Heart right ventricle (tissue), 16 donors: ENCODE measurements at regions not wholly inside any gene's neighbourhood (a gene's known extent, or its start where the extent isn't known, plus 50 kb on each side); places are given as distances from the start of the nearest gene placed in this dataset.
A peak's percentile ranks its signal among the peaks of the same experiment; 100 is the strongest.

Experiments used
- ATAC-seq, 8 donors: fragments of 200-7000 bp; cut with Tn5 transposase; one replicate each; pipeline ENCODE4 v1.9.1; 2020; ENCODE audit warnings: mild to moderate bottlenecking in 8 of 8, moderate library complexity in 8 of 8, moderate number of reproducible peaks in 1 of 8
- DNase-seq, 2 donors: peaks; one replicate each; pipeline ENCODE4 v3.0.0-alpha.2; 2020
- H3K27ac ChIP-seq, 10 donors: fragments of 200-600 bp; sonication (generic) in 2 of 10; one replicate each; pipeline versions ENCODE4 v1.5.0 to v1.8.0; 2020 to 2022; ENCODE audit warnings: mild to moderate bottlenecking in 3 of 10
- H3K27me3 ChIP-seq, 7 donors: fragments of 200-600 bp; one replicate each; pipeline ENCODE4 v1.8.0; 2021 to 2022; ENCODE audit warnings: mild to moderate bottlenecking in 2 of 7
- H3K36me3 ChIP-seq, 9 donors: fragments of 200-600 bp; sonication (generic) in 1 of 9; one replicate each; pipeline versions ENCODE4 v1.5.0 to v1.8.0; 2020 to 2022; ENCODE audit warnings: mild to moderate bottlenecking in 2 of 9
- H3K4me1 ChIP-seq, 9 donors: fragments of 200-600 bp; sonication (generic) in 1 of 9; one replicate each; pipeline versions ENCODE4 v1.5.0 to v1.8.0; 2020 to 2022; ENCODE audit warnings: mild to moderate bottlenecking in 4 of 9
- H3K4me3 ChIP-seq, 10 donors: fragments of 200-600 bp; sonication (generic) in 2 of 10; one replicate each; pipeline versions ENCODE4 v1.5.0 to v1.8.0; 2020 to 2022; ENCODE audit warnings: mild to moderate bottlenecking in 7 of 10, moderate library complexity in 2 of 10
- H3K9me3 ChIP-seq, 11 donors: fragments of 200-600 bp in 10 of 11; sonication (generic) in 2 of 11; one replicate each; pipeline versions ENCODE4 v1.5.0 to v1.8.0; 2013 to 2022; ENCODE audit warnings: mild to moderate bottlenecking in 2 of 11, control low read depth in 1 of 11, moderate library complexity in 1 of 11
- WGBS, 2 donors: extraction: QIAGEN DNeasy Blood & Tissue Kit; methylation state at CpG; one replicate each; pipeline ENCODE4 v1.1.7; 2013; ENCODE audit warnings: inconsistent platforms in 1 of 2; 5-methylcytosine and 5-hydroxymethylcytosine counted together
- intact Hi-C, 10 donors: fragments of 100-400 bp; cut with DNase I; formaldehyde crosslinking; loops; one replicate each; pipeline versions ENCODE4 v1.11.1 to v1.14.2; 2022
- TF ChIP-seq, protein P1 (sequence below), 9 donors: fragments of 200-600 bp; sonication (generic) in 2 of 9; IDR thresholded peaks; one replicate each; pipeline versions ENCODE4 v1.5.0 to v1.8.0; 2021 to 2022; ENCODE audit warnings: antibody characterized with exemption in 9 of 9, mild to moderate bottlenecking in 5 of 9, moderate library complexity in 1 of 9
- donor health status: Arrhythmogenic right ventricular cardiomyopathy.
- donor health status: ischemic (EF 13 %, LVEDD 7.1; RV severe dilation, severe dysfunction).
- donor health status: healthy with polysubstance abuse.
- donor health status: DM: no; HTN: yes; CAD: no.
- donor health status: DM: no; HTN: no; CAD: no.
- donor health status: ischemic (EF 25% LVEDD 6.9; RV normal size, moderate dysfunction).
- donor health status: ischemic (EF 25% LVEDD 5.7; RV mildly dilated, moderate dysfunction).
- donor health status: healthy.
- donor health status: DM: yes; HTN: yes; CAD: no.
- donor health status: Ischemic cardiomyopathy.
- donor health status: ischemic (EF 35%, LVEDD 5.7; RV mildly dilated, moderate dysfunction).
- donor health status: nonischemic (EF 11% LVEDD 7.7; RV severe dilation, severe dysfunction).
- donor health status: DM: yes; HTN: yes; CAD: no.
- donor health status: PGD.
- donor health status: ischemic (EF 29% LVEDD 5.4; RV normal size, mild dysfunction).
- donor health status: nonischemic (EF 23%, LVEDD 6.1; RV moderate dilation, normal function).

- TF ChIP-seq, protein P1, sequence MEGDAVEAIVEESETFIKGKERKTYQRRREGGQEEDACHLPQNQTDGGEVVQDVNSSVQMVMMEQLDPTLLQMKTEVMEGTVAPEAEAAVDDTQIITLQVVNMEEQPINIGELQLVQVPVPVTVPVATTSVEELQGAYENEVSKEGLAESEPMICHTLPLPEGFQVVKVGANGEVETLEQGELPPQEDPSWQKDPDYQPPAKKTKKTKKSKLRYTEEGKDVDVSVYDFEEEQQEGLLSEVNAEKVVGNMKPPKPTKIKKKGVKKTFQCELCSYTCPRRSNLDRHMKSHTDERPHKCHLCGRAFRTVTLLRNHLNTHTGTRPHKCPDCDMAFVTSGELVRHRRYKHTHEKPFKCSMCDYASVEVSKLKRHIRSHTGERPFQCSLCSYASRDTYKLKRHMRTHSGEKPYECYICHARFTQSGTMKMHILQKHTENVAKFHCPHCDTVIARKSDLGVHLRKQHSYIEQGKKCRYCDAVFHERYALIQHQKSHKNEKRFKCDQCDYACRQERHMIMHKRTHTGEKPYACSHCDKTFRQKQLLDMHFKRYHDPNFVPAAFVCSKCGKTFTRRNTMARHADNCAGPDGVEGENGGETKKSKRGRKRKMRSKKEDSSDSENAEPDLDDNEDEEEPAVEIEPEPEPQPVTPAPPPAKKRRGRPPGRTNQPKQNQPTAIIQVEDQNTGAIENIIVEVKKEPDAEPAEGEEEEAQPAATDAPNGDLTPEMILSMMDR (IDR thresholded peaks at IDR 0.05): no peak
- intact Hi-C loops: no loop called here
- ATAC-seq (no peak), DNase-seq (no peak)
- Histone ChIP-seq H3K4me1 (peaks cover 6 to 30% (median 22%) of the 10 kb centered on the region in 9 donors), H3K36me3 (no peaks in the 10 kb centered on the region), H3K27ac (no peak overlapping the region), H3K4me3 (no peak overlapping the region), H3K27me3 (peaks cover 19 to 51% (median 45%) of the 10 kb centered on the region in 7 donors), H3K9me3 (no peaks in the 10 kb centered on the region)
- WGBS, 2 donors: 85 to 88% methylated on average over 8 of the region's 8 CpGs
Measured at GRCh38 chr10:22478555-22479334, 133.4 kb downstream of the SPAG6 start.

GRCh38 chr10:22479419-22479818, 134.1 kb downstream of the SPAG6 start:
- ATAC-seq (peak in 5 of 8 donors; percentile 39 to 78 (median 65)), DNase-seq (peak in 1 of 2 donors; percentile 18)
- Histone ChIP-seq H3K9me3 (no peaks in the 10 kb centered on the region), H3K27me3 (peaks cover 13 to 45% (median 39%) of the 10 kb centered on the region in 7 donors), H3K4me1 (peaks cover 6 to 30% (median 22%) of the 10 kb centered on the region in 9 donors), H3K36me3 (no peaks in the 10 kb centered on the region), H3K4me3 (no peak overlapping the region), H3K27ac (no peak overlapping the region)
- TF ChIP-seq, protein P1 (IDR thresholded peaks at IDR 0.05): no peak
- 73 to 78% methylated on average over 4 of the region's 4 CpGs for WGBS, 2 donors
- intact Hi-C loops: no loop called here

- no peaks in the 10 kb centered on the region for H3K9me3 ChIP-seq
- peaks cover 10 to 28% (median 22%) of the 10 kb centered on the region in 7 donors for H3K27me3 ChIP-seq
- TF ChIP-seq, protein P1 (IDR thresholded peaks at IDR 0.05): no peak
- DNase-seq: no peak
- no peaks in the 10 kb centered on the region for H3K36me3 ChIP-seq
- intact Hi-C loops: no loop called here
- ATAC-seq: no peak
- H3K27ac ChIP-seq: no peak overlapping the region
- peaks cover 3 to 21% (median 12%) of the 10 kb centered on the region in 9 donors for H3K4me1 ChIP-seq
- H3K4me3 ChIP-seq: no peak overlapping the region
- WGBS, 2 donors: 93 to 98% methylated on average over 6 of the region's 6 CpGs
Measured at GRCh38 chr10:22481106-22481505, 135.8 kb downstream of the SPAG6 start.

GRCh38 chr10:22481687-22482539, 136.6 kb downstream of the SPAG6 start:
- no peak for DNase-seq
- H3K9me3 ChIP-seq: no peaks in the 10 kb centered on the region
- peaks cover 2 to 20% (median 16%) of the 10 kb centered on the region in 7 donors for H3K27me3 ChIP-seq
- TF ChIP-seq, protein P1 (IDR thresholded peaks at IDR 0.05): no peak
- ATAC-seq: peak in 1 of 8 donors; percentile 69
- 62 to 68% methylated on average over 5 of the region's 5 CpGs for WGBS, 2 donors
- no peak overlapping the region for H3K4me3 ChIP-seq
- intact Hi-C loops: no loop called here
- no peaks in the 10 kb centered on the region for H3K36me3 ChIP-seq
- H3K27ac ChIP-seq: no peak overlapping the region
- peaks cover 0 to 13% (median 4%) of the 10 kb centered on the region in 9 donors for H3K4me1 ChIP-seq
